Neural progenitor cell (in vitro differentiated cells): ENCODE measurements at regions not wholly inside any gene's neighbourhood (a gene's known extent, or its start where the extent isn't known, plus 50 kb on each side); places are given as distances from the start of the nearest gene placed in this dataset.

ENCODE experiments used
- DNase-seq: peaks from one replicate; pipeline ENCODE4 v3.0.0-alpha.2; 2016; ENCODE audit warnings: low spot score
- H2AFZ ChIP-seq: fragments of 200-600 bp; sonication (generic); replicated peaks from 2 replicates; pipeline ENCODE4 v1.6.1; 2016; ENCODE audit warnings: antibody characterized with exemption
- H3F3A ChIP-seq: fragments of 200-600 bp; sonication (generic); 2 replicates; pipeline ENCODE4 v1.6.1; 2016; ENCODE audit warnings: antibody characterized with exemption, low read depth
- H3K27ac ChIP-seq: fragments of 200-600 bp; sonication (generic); 2 replicates; pipeline ENCODE4 v1.5.1; 2016; ENCODE audit warnings: mild to moderate bottlenecking
- H3K27me3 ChIP-seq: fragments of 200-600 bp; sonication (generic); 2 replicates; pipeline ENCODE4 v1.6.1; 2016; ENCODE audit warnings: mild to moderate bottlenecking, moderate library complexity
- H3K36me3 ChIP-seq: fragments of 200-600 bp; sonication (generic); 2 replicates; pipeline ENCODE4 v1.5.1; 2016
- H3K4me1 ChIP-seq: fragments of 200-600 bp; sonication (generic); 2 replicates; pipeline ENCODE4 v1.6.1; 2016; ENCODE audit warnings: mixed run types
- H3K4me2 ChIP-seq: fragments of 200-600 bp; sonication (generic); 2 replicates; pipeline ENCODE4 v1.6.1; 2016
- H3K4me3 ChIP-seq: fragments of 200-600 bp; sonication (generic); 2 replicates; pipeline ENCODE4 v1.5.1; 2016
- H3K79me2 ChIP-seq: fragments of 200-600 bp; sonication (generic); 2 replicates; pipeline ENCODE4 v1.6.1; 2016; ENCODE audit warnings: low read depth
- H3K9ac ChIP-seq: fragments of 200-600 bp; sonication (generic); 2 replicates; pipeline ENCODE4 v1.6.1; 2016
- H3K9me3 ChIP-seq: fragments of 200-600 bp; sonication (generic); 2 replicates; pipeline ENCODE4 v1.5.1; 2016; ENCODE audit warnings: low read depth
- H4K20me1 ChIP-seq: fragments of 200-600 bp; sonication (generic); 2 replicates; pipeline ENCODE4 v1.6.1; 2016; ENCODE audit warnings: low read depth
- H3K27ac Mint-ChIP-seq: 3 replicates; pipeline ENCODE4 v1.8.0; 2021; ENCODE audit warnings: mixed read lengths
- H3K27me3 Mint-ChIP-seq: 2 replicates; pipeline ENCODE4 v1.8.0; 2022; ENCODE audit warnings: low read depth, mild to moderate bottlenecking, inconsistent platforms, moderate library complexity, mixed read lengths; ENCODE audit not compliant: insufficient read depth
- H3K36me3 Mint-ChIP-seq: 3 replicates; pipeline ENCODE4 v1.8.0; 2021; ENCODE audit warnings: mixed read lengths
- H3K4me1 Mint-ChIP-seq: 3 replicates; pipeline ENCODE4 v1.8.0; 2021; ENCODE audit warnings: mixed read lengths
- H3K4me3 Mint-ChIP-seq: 3 replicates; pipeline ENCODE4 v1.8.0; 2021; ENCODE audit warnings: mild to moderate bottlenecking, moderate library complexity, mixed read lengths
- H3K9me3 Mint-ChIP-seq: 3 replicates; pipeline ENCODE4 v1.8.0; 2020; ENCODE audit warnings: mixed read lengths
- EZH2 ChIP-seq: fragments of 200-600 bp; sonication (generic); IDR thresholded peaks from 2 replicates; pipeline ENCODE4 v1.6.1; 2017; ENCODE audit warnings: antibody characterized with exemption, mild to moderate bottlenecking, moderate library complexity
- EZH2phosphoT487 ChIP-seq: fragments of 200-600 bp; sonication (generic); IDR thresholded peaks from 2 replicates; pipeline ENCODE4 v1.6.1; 2017; ENCODE audit warnings: antibody characterized with exemption
- TF ChIP-seq, protein P1 (sequence below): fragments of 200-600 bp; sonication (generic); IDR thresholded peaks from 2 replicates; pipeline ENCODE4 v1.5.1; 2017; ENCODE audit warnings: antibody characterized with exemption, mild to moderate bottlenecking

DNA sequence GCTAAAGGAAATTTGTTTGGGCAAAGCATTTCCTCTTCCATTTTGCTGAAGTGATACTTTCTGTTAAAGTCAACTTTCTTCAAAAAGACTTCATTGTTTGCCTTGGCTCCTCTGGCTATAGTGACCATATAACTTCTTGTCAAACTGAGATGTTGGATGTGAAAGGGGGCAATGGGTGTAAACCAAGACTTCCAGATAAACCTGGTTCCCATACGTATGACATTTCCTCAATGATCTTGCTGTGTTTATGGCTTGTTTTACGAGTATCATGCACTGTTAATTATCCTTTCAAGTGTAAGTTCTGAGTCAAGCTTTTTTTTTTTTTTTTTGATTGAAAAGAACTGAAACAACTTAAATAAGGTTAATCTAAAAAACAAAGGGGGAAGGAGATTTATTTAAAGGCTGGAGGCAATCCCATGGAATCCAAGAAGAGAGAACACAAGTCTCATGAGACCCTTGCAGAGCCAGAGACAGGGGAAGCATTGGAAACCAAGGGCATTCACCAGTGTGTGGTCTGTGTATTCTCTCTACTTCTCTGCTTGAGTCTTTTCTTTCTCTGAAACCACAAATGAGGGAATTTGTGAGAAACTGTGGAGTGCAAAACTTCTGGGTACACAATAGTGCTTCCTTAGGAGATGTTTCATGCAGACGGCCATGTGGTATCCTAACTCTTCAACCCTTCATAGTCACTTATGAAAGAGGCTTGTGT lies 335.3 kb downstream of the RAB3C start:
- H3K79me2 ChIP-seq, result no peaks in the 10 kb centered on the region
- H3K4me1 ChIP-seq, result peaks cover 11% of the 10 kb centered on the region
- Mint-ChIP-seq H3K36me3 (no peaks in the 10 kb centered on the region), H3K27ac (no peak overlapping the region), H3K4me3 (no peak overlapping the region), H3K9me3 (no peaks in the 10 kb centered on the region), H3K27me3 (peaks cover 2% of the 10 kb centered on the region), H3K4me1 (peaks cover 4% of the 10 kb centered on the region)
- no peaks in the 10 kb centered on the region for H3K36me3 ChIP-seq
- no peaks in the 10 kb centered on the region for H4K20me1 ChIP-seq
- no peak overlapping the region for H2AFZ ChIP-seq
- TF ChIP-seq EZH2phosphoT487 (no peak), EZH2 (no peak)
- TF ChIP-seq, protein P1, sequence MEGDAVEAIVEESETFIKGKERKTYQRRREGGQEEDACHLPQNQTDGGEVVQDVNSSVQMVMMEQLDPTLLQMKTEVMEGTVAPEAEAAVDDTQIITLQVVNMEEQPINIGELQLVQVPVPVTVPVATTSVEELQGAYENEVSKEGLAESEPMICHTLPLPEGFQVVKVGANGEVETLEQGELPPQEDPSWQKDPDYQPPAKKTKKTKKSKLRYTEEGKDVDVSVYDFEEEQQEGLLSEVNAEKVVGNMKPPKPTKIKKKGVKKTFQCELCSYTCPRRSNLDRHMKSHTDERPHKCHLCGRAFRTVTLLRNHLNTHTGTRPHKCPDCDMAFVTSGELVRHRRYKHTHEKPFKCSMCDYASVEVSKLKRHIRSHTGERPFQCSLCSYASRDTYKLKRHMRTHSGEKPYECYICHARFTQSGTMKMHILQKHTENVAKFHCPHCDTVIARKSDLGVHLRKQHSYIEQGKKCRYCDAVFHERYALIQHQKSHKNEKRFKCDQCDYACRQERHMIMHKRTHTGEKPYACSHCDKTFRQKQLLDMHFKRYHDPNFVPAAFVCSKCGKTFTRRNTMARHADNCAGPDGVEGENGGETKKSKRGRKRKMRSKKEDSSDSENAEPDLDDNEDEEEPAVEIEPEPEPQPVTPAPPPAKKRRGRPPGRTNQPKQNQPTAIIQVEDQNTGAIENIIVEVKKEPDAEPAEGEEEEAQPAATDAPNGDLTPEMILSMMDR, result no peak
- DNase-seq, result no peak
- no peak overlapping the region for H3K27ac ChIP-seq
- H3F3A ChIP-seq, result peaks cover 4% of the 10 kb centered on the region
- peaks cover 59% of the 10 kb centered on the region for H3K27me3 ChIP-seq
- H3K4me2 ChIP-seq, result no peak overlapping the region
- no peak overlapping the region for H3K4me3 ChIP-seq
- H3K9me3 ChIP-seq, result no peaks in the 10 kb centered on the region
- no peak overlapping the region for H3K9ac ChIP-seq
